ENCODE measurements at regions not wholly inside any gene's neighbourhood (a gene's known extent, or its start where the extent isn't known, plus 50 kb on each side); places are given as distances from the start of the nearest gene placed in this dataset.
"Not testable (repeated sequence)": the region's sequence is repeated elsewhere in the genome, so short reads cannot be mapped to it uniquely, and the experiment has no call there.

GRCh38 chr13:70747262-70747661 is 639.0 kb upstream of the KLHL1 start:
- Histone ChIP-seq H3K36me3 (no peaks in the 10 kb centered on the region), H3K4me1 (no peaks in the 10 kb centered on the region), H3K27ac (no peak overlapping the region), H3K9me3 (no peaks in the 10 kb centered on the region), H3K4me3 (no peak overlapping the region), H3K27me3 (no peaks in the 10 kb centered on the region)
- TF ChIP-seq EP300 (IDR thresholded peaks at IDR 0.05) (no peak), POLR2A (IDR thresholded peaks at IDR 0.05) (no peak), CTCF (IDR thresholded peaks at IDR 0.05) (no peak)
- no peak for DNase-seq (ENCODE audit: low spot score in 2 of 2)

- WGBS, 2 donors = 93 to 97% methylated on average over 6 of the region's 6 CpGs
Measured at GRCh38 chr13:70746469-70746868, 638.2 kb upstream of the KLHL1 start.

GRCh38 chr13:70736622-70737317 is 628.5 kb upstream of the KLHL1 start:
- Histone ChIP-seq H3K36me3 (no peaks in the 10 kb centered on the region), H3K27ac (no peak overlapping the region), H3K27me3 (no peaks in the 10 kb centered on the region), H3K4me3 (no peak overlapping the region), H3K9me3 (no peaks in the 10 kb centered on the region), H3K4me1 (no peaks in the 10 kb centered on the region)
- WGBS, 2 donors = 65 to 73% methylated on average over 1 of the region's 1 CpG
- no peak for DNase-seq (ENCODE audit: low spot score in 2 of 2)
- TF ChIP-seq CTCF (IDR thresholded peaks at IDR 0.05) (no peak), EP300 (IDR thresholded peaks at IDR 0.05) (peak in 1 of 2 donors; percentile 50), POLR2A (IDR thresholded peaks at IDR 0.05) (no peak)

More at GRCh38 chr13:70746469-70746868, 638.2 kb upstream of the KLHL1 start:
- not testable (repeated sequence) for H3K27ac ChIP-seq; H3K27me3 ChIP-seq; DNase-seq (ENCODE audit: low spot score in 2 of 2); H3K4me1 ChIP-seq; H3K36me3 ChIP-seq; H3K9me3 ChIP-seq; H3K4me3 ChIP-seq

GRCh38 chr13:70732611-70733010 is 624.4 kb upstream of the KLHL1 start:
- H3K4me3 ChIP-seq = no peak overlapping the region
- H3K27me3 ChIP-seq = no peaks in the 10 kb centered on the region
- H3K36me3 ChIP-seq = no peaks in the 10 kb centered on the region
- TF ChIP-seq EP300 (IDR thresholded peaks at IDR 0.05) (no peak), CTCF (IDR thresholded peaks at IDR 0.05) (no peak), POLR2A (IDR thresholded peaks at IDR 0.05) (no peak)
- WGBS, 2 donors = 27 to 29% methylated on average over 2 of the region's 2 CpGs
- H3K4me1 ChIP-seq = no peaks in the 10 kb centered on the region
- H3K9me3 ChIP-seq = no peaks in the 10 kb centered on the region
- H3K27ac ChIP-seq = no peak overlapping the region
- no peak for DNase-seq (ENCODE audit: low spot score in 2 of 2)

GRCh38 chr13:70729369-70729768 is 621.1 kb upstream of the KLHL1 start:
- no peaks in the 10 kb centered on the region for H3K4me1 ChIP-seq
- no peaks in the 10 kb centered on the region for H3K36me3 ChIP-seq
- H3K4me3 ChIP-seq = no peak overlapping the region
- TF ChIP-seq CTCF (IDR thresholded peaks at IDR 0.05) = no peak
- H3K27me3 ChIP-seq = no peaks in the 10 kb centered on the region
- DNase-seq (ENCODE audit: low spot score in 2 of 2) = no peak
- H3K27ac ChIP-seq = no peak overlapping the region
- 62 to 95% methylated on average over 2 of the region's 2 CpGs for WGBS, 2 donors
- H3K9me3 ChIP-seq = no peaks in the 10 kb centered on the region

- Histone ChIP-seq H3K4me3 (no peak overlapping the region), H3K27me3 (no peaks in the 10 kb centered on the region), H3K36me3 (no peaks in the 10 kb centered on the region), H3K27ac (no peak overlapping the region), H3K9me3 (no peaks in the 10 kb centered on the region), H3K4me1 (no peaks in the 10 kb centered on the region)
- TF ChIP-seq CTCF (IDR thresholded peaks at IDR 0.05) (no peak), POLR2A (IDR thresholded peaks at IDR 0.05) (no peak), EP300 (IDR thresholded peaks at IDR 0.05) (no peak)
- DNase-seq (ENCODE audit: low spot score in 2 of 2) = no peak
- 66 to 71% methylated on average over 1 of the region's 1 CpG for WGBS, 2 donors
Measured at GRCh38 chr13:70723732-70724131, 615.5 kb upstream of the KLHL1 start.

Measured in tibial nerve (tissue), 4 donors.